GM23338 (cell line): ENCODE measurements at regions not wholly inside any gene's neighbourhood (a gene's known extent, or its start where the extent isn't known, plus 50 kb on each side); places are given as distances from the start of the nearest gene placed in this dataset.
"Not testable (repeated sequence)": the region's sequence is repeated elsewhere in the genome, so short reads cannot be mapped to it uniquely, and the experiment has no call there.

Experiments
- ATAC-seq: fragments of 200-7000 bp; cut with Tn5 transposase; 3 replicates; pipeline ENCODE4 v1.9.1; 2020
- DNase-seq: peaks from one replicate; pipeline ENCODE4 v3.0.0-alpha.2; 2015; ENCODE audit warnings: low spot score
- H2AFZ ChIP-seq: fragments of 200-600 bp; sonication (generic); 2 replicates; pipeline ENCODE4 v1.8.0; 2016; ENCODE audit warnings: antibody characterized with exemption, mild to moderate bottlenecking, moderate library complexity
- H3F3A ChIP-seq: fragments of 200-600 bp; sonication (generic); replicated peaks from 2 replicates; pipeline ENCODE4 v1.8.0; 2017; ENCODE audit warnings: antibody characterized with exemption, mixed run types, low read depth
- H3K27ac ChIP-seq: fragments of 200-600 bp; sonication (generic); 2 replicates; pipeline ENCODE4 v1.6.1; 2016; ENCODE audit warnings: low read depth
- H3K27me3 ChIP-seq: fragments of 200-600 bp; sonication (generic); 2 replicates; pipeline ENCODE4 v1.8.0; 2016; ENCODE audit warnings: mild to moderate bottlenecking, mixed run types, moderate library complexity; ENCODE audit not compliant: insufficient read depth
- H3K36me3 ChIP-seq: fragments of 200-600 bp; sonication (generic); 2 replicates; pipeline ENCODE4 v1.8.0; 2016; ENCODE audit warnings: mild to moderate bottlenecking; ENCODE audit not compliant: insufficient read depth
- H3K4me1 ChIP-seq: fragments of 200-600 bp; sonication (generic); 2 replicates; pipeline ENCODE4 v1.8.0; 2016; ENCODE audit warnings: mild to moderate bottlenecking, moderate library complexity; ENCODE audit not compliant: insufficient read depth
- H3K4me2 ChIP-seq: fragments of 200-600 bp; sonication (generic); 2 replicates; pipeline ENCODE4 v1.7.1; 2017; ENCODE audit warnings: mixed run types
- H3K4me3 ChIP-seq: fragments of 200-600 bp; sonication (generic); 2 replicates; pipeline ENCODE4 v1.6.1; 2016; ENCODE audit warnings: mixed run types
- H3K79me2 ChIP-seq: fragments of 200-600 bp; sonication (generic); replicated peaks from 2 replicates; pipeline ENCODE4 v1.8.0; 2017; ENCODE audit warnings: mild to moderate bottlenecking; ENCODE audit not compliant: insufficient read depth
- H3K9me2 ChIP-seq: fragments of 200-600 bp; sonication (generic); 2 replicates; pipeline ENCODE4 v1.8.0; 2017; ENCODE audit not compliant: insufficient read depth
- H4K20me1 ChIP-seq: fragments of 200-600 bp; sonication (generic); replicated peaks from 2 replicates; pipeline ENCODE4 v1.8.0; 2017; ENCODE audit warnings: mild to moderate bottlenecking; ENCODE audit not compliant: insufficient read depth
- H3K27ac Mint-ChIP-seq: 2 replicates; pipeline ENCODE4 v1.8.0; 2020; ENCODE audit warnings: inconsistent platforms, mild to moderate bottlenecking, moderate library complexity, mixed read lengths
- H3K27me3 Mint-ChIP-seq: 3 replicates; pipeline ENCODE4 v1.8.0; 2022; ENCODE audit warnings: low read depth, mild to moderate bottlenecking, moderate library complexity, mixed read lengths, inconsistent platforms; ENCODE audit not compliant: insufficient read depth, poor library complexity
- H3K36me3 Mint-ChIP-seq: 3 replicates; pipeline ENCODE4 v1.8.0; 2021; ENCODE audit warnings: low read depth, mild to moderate bottlenecking, inconsistent platforms, moderate library complexity, mixed read lengths
- H3K4me1 Mint-ChIP-seq: 3 replicates; pipeline ENCODE4 v1.8.0; 2020; ENCODE audit warnings: mild to moderate bottlenecking, inconsistent platforms, mixed read lengths
- H3K4me3 Mint-ChIP-seq: 3 replicates; pipeline ENCODE4 v1.8.0; 2021; ENCODE audit warnings: moderate library complexity, mild to moderate bottlenecking, inconsistent platforms, mixed read lengths
- H3K9me3 Mint-ChIP-seq: 3 replicates; pipeline ENCODE4 v1.8.0; 2020; ENCODE audit warnings: moderate library complexity, mild to moderate bottlenecking, inconsistent platforms, mixed read lengths
- EZH2phosphoT487 ChIP-seq: fragments of 200-600 bp; sonication (generic); IDR thresholded peaks from one replicate; pipeline ENCODE4 v1.8.1; 2018; ENCODE audit warnings: antibody characterized with exemption; ENCODE audit not compliant: unreplicated experiment
- NANOG ChIP-seq: IDR thresholded peaks from 2 replicates; pipeline ENCODE4 v1.6.1; 2016; ENCODE audit warnings: antibody characterized with exemption, borderline replicate concordance
- ZNF331 ChIP-seq: fragments of 250-450 bp; sonication (Bioruptor Pico); IDR thresholded peaks from 2 replicates; pipeline ENCODE4 v1.5.0; 2020; ENCODE audit warnings: low read depth, mild to moderate bottlenecking, moderate library complexity
- TF ChIP-seq, protein P1 (sequence below), 2 experiments: fragments of 200-600 bp in 1 of 2; sonication (generic) in 1 of 2; conservative IDR thresholded peaks; 2 replicates each; pipeline versions ENCODE4 v1.5.1 to v1.6.1; 2016 to 2017; ENCODE audit warnings: antibody characterized with exemption in 2 of 2, low read depth in 2 of 2, mild to moderate bottlenecking in 2 of 2, moderate library complexity in 1 of 2
- TF ChIP-seq, protein P2 (sequence below): fragments of 250-450 bp; sonication (Bioruptor Pico); IDR thresholded peaks from 2 replicates; pipeline ENCODE4 v1.5.0; 2020; ENCODE audit warnings: mild to moderate bottlenecking, moderate library complexity
- TF ChIP-seq, protein P3 (sequence below): IDR thresholded peaks from 2 replicates; pipeline ENCODE4 v1.6.1; 2016; ENCODE audit warnings: antibody characterized with exemption

DNA sequence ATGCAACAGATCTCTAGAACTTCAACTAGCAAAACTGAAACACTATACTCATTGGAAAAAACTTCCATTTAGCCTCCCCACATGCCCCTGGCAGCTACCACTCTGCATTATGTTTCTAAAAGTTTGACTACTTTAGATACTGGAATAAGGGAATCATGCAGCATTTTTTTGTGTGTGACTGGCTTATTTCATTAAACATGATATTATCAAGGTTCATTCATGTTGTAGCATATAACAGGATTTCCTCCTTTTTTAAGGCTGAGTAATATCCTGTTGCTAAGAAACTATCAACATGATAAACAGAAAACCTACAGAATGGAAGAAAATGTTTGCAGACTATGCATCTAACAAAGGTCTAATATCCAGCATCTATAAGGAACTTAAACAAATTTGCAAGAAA is 597.9 kb downstream of the DMRTA1 start:
- H3K79me2 ChIP-seq = no peaks in the 10 kb centered on the region
- no peaks in the 10 kb centered on the region for H3K36me3 ChIP-seq
- DNase-seq (no peak), ATAC-seq (no peak)
- H3K4me2 ChIP-seq = no peak overlapping the region
- H3K27ac ChIP-seq = no peak overlapping the region
- Mint-ChIP-seq H3K27ac (no peak overlapping the region), H3K4me1 (peaks cover 15% of the 10 kb centered on the region), H3K9me3 (no peaks in the 10 kb centered on the region; the same call in 2 of the 3 replicates), H3K4me3 (no peak overlapping the region), H3K27me3 (peaks cover 4% of the 10 kb centered on the region), H3K36me3 (no peaks in the 10 kb centered on the region)
- H3K4me1 ChIP-seq = peaks cover 14% of the 10 kb centered on the region
- H4K20me1 ChIP-seq = no peaks in the 10 kb centered on the region
- no peaks in the 10 kb centered on the region for H3K9me2 ChIP-seq
- TF ChIP-seq, protein P1, sequence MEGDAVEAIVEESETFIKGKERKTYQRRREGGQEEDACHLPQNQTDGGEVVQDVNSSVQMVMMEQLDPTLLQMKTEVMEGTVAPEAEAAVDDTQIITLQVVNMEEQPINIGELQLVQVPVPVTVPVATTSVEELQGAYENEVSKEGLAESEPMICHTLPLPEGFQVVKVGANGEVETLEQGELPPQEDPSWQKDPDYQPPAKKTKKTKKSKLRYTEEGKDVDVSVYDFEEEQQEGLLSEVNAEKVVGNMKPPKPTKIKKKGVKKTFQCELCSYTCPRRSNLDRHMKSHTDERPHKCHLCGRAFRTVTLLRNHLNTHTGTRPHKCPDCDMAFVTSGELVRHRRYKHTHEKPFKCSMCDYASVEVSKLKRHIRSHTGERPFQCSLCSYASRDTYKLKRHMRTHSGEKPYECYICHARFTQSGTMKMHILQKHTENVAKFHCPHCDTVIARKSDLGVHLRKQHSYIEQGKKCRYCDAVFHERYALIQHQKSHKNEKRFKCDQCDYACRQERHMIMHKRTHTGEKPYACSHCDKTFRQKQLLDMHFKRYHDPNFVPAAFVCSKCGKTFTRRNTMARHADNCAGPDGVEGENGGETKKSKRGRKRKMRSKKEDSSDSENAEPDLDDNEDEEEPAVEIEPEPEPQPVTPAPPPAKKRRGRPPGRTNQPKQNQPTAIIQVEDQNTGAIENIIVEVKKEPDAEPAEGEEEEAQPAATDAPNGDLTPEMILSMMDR (conservative IDR thresholded peaks at IDR 0.05; ENCODE audit: low read depth in 2 of 2) = no peak
- TF ChIP-seq NANOG (no peak), EZH2phosphoT487 (no peak), ZNF331 (CRISPR knock-in tag) (no peak)
- TF ChIP-seq, protein P2, sequence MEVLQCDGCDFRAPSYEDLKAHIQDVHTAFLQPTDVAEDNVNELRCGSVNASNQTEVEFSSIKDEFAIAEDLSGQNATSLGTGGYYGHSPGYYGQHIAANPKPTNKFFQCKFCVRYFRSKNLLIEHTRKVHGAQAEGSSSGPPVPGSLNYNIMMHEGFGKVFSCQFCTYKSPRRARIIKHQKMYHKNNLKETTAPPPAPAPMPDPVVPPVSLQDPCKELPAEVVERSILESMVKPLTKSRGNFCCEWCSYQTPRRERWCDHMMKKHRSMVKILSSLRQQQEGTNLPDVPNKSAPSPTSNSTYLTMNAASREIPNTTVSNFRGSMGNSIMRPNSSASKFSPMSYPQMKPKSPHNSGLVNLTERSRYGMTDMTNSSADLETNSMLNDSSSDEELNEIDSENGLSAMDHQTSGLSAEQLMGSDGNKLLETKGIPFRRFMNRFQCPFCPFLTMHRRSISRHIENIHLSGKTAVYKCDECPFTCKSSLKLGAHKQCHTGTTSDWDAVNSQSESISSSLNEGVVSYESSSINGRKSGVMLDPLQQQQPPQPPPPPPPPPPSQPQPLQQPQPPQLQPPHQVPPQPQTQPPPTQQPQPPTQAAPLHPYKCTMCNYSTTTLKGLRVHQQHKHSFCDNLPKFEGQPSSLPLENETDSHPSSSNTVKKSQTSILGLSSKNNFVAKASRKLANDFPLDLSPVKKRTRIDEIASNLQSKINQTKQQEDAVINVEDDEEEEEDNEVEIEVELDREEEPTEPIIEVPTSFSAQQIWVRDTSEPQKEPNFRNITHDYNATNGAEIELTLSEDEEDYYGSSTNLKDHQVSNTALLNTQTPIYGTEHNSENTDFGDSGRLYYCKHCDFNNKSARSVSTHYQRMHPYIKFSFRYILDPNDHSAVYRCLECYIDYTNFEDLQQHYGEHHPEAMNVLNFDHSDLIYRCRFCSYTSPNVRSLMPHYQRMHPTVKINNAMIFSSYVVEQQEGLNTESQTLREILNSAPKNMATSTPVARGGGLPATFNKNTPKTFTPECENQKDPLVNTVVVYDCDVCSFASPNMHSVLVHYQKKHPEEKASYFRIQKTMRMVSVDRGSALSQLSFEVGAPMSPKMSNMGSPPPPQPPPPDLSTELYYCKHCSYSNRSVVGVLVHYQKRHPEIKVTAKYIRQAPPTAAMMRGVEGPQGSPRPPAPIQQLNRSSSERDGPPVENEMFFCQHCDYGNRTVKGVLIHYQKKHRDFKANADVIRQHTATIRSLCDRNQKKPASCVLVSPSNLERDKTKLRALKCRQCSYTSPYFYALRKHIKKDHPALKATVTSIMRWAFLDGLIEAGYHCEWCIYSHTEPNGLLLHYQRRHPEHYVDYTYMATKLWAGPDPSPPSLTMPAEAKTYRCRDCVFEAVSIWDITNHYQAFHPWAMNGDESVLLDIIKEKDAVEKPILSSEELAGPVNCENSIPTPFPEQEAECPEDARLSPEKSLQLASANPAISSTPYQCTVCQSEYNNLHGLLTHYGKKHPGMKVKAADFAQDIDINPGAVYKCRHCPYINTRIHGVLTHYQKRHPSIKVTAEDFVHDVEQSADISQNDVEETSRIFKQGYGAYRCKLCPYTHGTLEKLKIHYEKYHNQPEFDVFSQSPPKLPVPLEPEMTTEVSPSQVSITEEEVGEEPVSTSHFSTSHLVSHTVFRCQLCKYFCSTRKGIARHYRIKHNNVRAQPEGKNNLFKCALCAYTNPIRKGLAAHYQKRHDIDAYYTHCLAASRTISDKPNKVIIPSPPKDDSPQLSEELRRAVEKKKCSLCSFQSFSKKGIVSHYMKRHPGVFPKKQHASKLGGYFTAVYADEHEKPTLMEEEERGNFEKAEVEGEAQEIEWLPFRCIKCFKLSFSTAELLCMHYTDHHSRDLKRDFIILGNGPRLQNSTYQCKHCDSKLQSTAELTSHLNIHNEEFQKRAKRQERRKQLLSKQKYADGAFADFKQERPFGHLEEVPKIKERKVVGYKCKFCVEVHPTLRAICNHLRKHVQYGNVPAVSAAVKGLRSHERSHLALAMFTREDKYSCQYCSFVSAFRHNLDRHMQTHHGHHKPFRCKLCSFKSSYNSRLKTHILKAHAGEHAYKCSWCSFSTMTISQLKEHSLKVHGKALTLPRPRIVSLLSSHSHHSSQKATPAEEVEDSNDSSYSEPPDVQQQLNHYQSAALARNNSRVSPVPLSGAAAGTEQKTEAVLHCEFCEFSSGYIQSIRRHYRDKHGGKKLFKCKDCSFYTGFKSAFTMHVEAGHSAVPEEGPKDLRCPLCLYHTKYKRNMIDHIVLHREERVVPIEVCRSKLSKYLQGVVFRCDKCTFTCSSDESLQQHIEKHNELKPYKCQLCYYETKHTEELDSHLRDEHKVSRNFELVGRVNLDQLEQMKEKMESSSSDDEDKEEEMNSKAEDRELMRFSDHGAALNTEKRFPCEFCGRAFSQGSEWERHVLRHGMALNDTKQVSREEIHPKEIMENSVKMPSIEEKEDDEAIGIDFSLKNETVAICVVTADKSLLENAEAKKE (CRISPR knock-in tag) = no peak
- TF ChIP-seq, protein P3, sequence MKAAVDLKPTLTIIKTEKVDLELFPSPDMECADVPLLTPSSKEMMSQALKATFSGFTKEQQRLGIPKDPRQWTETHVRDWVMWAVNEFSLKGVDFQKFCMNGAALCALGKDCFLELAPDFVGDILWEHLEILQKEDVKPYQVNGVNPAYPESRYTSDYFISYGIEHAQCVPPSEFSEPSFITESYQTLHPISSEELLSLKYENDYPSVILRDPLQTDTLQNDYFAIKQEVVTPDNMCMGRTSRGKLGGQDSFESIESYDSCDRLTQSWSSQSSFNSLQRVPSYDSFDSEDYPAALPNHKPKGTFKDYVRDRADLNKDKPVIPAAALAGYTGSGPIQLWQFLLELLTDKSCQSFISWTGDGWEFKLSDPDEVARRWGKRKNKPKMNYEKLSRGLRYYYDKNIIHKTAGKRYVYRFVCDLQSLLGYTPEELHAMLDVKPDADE = no peak
- no peaks in the 10 kb centered on the region for H3K27me3 ChIP-seq
- H3K4me3 ChIP-seq = no peak overlapping the region
- no peaks in the 10 kb centered on the region for H3F3A ChIP-seq
- H2AFZ ChIP-seq = no peak overlapping the region

DNA sequence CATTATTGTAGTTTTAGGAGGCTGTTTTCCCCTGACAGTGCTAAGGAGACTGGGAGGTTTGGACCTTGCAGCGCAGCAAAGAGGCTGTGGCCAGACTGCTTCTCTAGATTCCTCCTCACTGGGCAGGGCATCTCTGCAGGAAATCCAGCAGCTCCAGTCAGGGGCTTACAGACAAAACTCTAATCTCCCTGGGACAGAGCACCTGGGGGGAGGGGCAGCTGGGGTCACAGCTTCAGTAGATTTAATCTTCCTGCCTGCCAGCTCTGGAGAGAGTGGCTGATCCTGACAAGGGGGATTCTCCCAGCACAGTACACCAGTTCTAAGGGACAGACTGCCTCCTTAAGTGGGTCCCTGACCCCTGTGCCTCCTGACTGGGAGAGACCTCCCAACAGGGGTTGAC is 599.4 kb downstream of the DMRTA1 start:
- H3K36me3 ChIP-seq, H3K27me3 ChIP-seq, H3K4me3 Mint-ChIP-seq, H3K27me3 Mint-ChIP-seq, H3K4me3 ChIP-seq, H3K9me2 ChIP-seq, H3K27ac Mint-ChIP-seq, H4K20me1 ChIP-seq, H3K27ac ChIP-seq, H3K9me3 Mint-ChIP-seq, H3K4me2 ChIP-seq, H3K79me2 ChIP-seq, DNase-seq, H3K36me3 Mint-ChIP-seq, H3F3A ChIP-seq, ATAC-seq: not testable (repeated sequence)
- peaks cover 29% of the 10 kb centered on the region for H3K4me1 ChIP-seq
- H2AFZ ChIP-seq = 0 out of 2 replicates have a peak overlapping the region, but pooled peaks have one; percentile 43
- peaks cover 26% of the 10 kb centered on the region for H3K4me1 Mint-ChIP-seq
